ENCODE measurements at regions not wholly inside any gene's neighbourhood (a gene's known extent, or its start where the extent isn't known, plus 50 kb on each side); places are given as distances from the start of the nearest gene placed in this dataset.

DNA sequence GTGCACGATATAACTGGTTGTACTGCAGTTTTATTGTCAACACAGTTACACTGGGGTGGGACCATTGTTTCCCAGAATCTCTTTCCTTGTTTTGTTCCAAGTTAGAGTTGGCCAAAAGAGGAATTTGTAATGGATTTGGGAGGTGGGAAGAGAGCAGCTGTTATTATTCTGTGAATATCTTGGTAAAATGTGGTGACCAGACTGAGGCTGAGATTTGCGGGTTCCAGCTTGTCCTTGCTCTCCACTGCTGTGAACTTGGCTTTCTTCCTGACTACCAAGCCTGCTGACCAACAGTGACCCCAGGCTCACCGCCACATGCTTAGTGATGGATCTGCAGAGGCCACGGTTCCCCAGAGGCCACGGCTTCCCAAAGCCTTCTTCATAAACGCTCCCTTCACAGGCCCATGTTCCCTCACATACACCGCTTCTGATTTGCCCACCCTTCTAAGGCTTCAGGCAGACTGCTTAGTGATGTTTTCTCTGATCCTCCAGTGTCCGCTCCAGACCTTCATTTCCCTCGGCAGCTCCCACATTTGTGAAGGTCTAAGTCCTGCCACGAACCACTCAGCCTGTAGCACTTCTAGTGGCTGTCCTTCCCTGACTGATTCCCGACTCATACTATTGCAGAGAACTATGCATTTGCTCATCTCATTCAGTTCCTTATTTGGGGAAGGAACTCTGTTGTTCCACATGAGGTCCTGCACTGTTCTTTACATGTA, 525.5 kb upstream of the RGMA start:
- DNase-seq: no peak

DNA sequence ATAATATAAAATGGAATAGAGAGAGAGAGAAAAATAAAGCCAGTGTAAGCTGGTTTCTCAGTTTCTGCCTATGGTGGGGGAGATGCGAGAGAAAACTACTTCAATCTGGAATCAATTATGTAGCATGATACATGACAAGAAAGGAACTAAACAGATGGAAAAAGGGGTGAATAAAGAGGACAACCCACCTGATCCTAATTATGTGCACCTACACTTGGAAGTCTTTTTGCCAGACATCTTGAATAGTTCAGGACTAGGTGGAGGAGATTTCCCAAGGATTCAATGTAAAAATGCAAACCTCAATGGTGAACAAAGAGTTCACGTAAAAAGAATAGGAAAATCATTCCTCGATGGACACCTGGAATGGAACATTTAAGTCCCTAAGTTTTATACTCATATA, 524.4 kb upstream of the RGMA start:
- DNase-seq: no peak

DNA sequence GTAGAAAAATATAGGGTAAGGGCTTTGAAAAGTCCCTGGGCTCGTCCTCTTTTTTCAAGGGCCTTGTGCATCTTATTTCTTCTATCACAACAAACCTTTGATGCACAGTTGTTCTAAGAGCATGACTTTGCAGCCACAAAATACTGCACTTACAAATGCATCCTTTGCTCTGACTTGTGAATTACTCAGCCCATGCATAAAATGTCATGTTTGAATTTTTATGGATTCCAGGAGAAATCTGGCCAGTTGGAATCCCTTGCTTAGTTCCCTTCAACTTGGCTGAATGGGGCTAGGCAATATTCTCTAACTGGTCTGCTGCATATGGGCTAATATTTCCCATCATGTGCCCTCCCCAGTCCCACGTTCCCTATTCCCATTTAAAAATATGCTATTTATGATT, 523.9 kb upstream of the RGMA start:
- DNase-seq: no peak

DNA sequence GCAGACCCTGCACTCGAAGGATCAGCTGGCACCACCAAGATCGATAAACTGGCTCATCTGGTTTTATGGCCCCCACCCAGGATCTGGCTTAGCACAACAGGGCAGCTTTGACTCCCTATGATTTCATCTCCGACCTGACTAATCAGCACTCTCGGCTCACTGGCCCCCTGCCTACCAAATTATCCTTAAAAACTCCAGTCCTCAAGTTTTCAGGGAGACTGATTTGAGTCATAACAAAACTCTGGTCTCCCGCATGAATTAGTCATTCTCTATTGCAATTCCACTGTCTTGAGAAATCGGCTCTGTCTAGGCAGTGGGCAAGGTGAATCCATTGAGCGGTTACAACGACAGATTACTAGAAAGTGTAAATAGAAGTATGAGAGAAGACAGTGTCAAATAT, 521.9 kb upstream of the RGMA start:
- no peak for DNase-seq

DNA sequence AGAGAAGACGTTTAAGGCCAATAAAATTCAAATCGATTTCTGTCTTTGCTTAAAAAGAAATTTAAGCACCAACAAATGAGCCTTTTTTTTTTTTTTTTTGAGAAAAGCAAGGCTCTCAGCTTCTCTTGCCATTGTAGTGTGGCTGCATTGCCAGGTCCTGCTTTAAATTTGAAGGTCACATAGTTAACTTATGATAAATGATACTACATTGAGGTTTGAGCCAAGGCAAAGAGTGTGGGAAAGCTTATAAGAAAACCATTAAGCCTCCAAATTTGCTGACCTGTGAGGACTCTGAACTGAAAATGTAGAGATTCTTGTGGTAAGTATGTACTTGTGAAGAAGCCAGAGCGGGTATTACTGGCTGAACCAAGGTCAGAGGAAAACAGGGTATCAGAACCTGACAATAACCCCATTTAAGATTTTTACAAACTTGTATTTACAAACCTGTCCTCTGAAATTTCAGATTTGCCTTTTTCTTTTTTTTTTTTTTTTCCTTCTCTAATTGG, 519.7 kb upstream of the RGMA start:
- DNase-seq: no peak

DNA sequence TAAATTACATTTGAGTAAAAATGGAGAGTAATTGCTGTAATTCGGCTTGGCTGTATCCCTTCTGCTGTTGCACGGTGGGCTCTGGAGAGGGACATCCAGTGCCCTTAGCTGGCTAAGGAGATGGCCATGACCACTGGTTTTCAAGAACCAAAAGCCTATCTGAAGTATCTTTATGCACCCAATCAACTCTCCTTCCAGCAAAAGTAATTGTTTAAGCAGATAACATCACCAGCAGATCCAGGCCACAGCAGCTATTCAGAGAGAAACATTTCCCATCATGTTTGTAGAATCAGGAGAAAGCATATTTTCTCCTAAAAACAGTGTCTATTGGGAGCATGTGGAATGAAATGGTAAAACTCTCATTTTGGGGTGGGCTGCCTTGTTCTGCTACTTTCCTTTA, 514.5 kb upstream of the RGMA start:
- no peak for DNase-seq

DNA sequence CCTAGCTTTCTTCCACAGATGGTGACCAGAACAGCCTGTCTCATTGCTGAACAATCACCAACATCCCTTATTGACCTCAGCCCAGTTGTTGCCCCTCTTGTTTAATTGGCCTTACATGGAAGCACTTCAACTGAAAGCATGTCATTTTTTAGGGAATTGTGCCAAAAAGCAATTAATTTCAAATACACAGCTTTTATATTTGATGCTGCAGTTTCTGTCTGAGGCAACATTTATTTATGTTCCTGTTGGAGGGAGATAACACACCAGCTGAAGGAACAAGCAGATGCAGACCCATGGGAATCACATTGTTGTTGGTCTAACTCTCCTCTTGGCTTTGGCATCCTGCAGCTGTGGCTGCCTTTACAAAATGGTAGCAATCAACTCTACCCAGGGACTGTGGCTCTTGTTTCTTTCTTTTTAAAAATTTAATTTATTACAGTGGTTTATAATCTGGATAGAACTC, 498.1 kb upstream of the RGMA start:
- no peak for DNase-seq

DNA sequence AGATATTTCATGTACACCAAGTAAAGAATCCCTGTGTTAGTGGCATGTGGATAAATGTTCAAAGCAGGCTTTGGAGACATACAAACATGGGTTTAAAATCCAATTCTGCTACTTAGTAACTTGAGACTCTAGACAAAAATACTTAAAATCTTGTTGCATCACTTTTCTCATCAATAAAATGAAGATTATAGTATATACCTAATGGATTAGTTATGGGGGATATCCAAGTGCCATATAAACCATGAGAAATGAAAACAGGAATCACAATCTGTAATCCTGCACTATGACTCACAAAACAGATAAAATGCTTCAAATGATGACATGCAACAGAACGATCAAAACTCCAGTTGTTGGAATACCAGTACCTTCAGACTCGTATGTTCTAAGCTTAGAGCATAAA, 496.0 kb upstream of the RGMA start:
- no peak for DNase-seq

DNA sequence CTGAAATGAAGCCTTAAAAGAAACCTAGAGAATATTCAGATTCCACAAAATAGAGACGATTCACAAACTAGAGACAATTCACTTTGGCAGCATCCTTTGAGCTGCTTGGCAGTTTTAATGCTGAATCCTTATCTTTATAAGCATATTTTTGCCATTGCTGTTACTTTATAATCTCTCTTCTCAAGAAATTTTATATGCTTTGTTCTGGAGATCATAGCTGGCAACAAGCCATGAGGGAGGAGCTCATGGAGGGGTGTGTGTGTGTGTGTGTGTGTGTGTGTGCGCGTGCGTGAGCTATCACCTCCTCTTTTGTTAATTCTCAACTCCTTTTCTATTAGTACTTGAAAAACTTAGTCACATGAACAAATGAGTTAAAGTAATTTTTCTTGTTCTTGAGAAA, 495.0 kb upstream of the RGMA start:
- DNase-seq: no peak

DNA sequence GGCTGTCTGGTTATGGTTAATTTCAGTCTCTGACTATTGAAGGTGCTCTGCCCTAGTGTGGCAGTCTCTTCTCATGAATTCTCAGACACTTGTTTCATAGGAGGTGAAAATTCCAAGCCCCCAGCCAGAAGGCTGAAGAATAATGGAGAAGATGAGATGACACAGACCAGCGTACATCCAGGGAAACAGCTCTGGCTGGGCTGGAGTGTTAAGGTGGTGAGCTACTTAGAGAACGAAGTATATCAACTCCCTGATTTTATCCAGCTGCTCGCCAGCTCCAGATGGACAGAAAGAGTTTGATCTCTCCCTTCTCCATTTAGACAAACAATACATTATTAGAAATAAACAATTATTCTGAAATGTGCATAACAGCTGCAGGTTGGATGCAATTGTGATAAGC, 494.5 kb upstream of the RGMA start:
- DNase-seq: no peak

DNA sequence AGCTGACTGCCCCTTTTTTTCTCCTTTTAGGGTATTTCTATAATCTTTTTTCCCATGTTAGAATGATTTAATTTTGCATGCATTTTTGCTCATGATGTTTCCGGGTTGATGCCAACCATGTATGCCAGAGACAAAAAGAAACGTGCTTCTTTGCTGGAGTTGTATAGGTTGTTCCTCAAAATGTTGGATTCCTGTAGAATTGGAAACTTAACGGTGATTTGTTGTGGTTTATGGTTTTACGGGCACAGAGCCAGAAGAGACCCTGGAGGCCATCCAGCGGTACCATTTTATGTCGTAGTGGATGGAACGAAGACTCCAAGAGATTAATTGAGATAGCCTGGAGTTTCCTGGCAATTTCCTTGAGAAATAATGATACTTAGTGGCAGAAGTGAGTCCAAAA, 481.5 kb upstream of the RGMA start:
- no peak for DNase-seq

DNA sequence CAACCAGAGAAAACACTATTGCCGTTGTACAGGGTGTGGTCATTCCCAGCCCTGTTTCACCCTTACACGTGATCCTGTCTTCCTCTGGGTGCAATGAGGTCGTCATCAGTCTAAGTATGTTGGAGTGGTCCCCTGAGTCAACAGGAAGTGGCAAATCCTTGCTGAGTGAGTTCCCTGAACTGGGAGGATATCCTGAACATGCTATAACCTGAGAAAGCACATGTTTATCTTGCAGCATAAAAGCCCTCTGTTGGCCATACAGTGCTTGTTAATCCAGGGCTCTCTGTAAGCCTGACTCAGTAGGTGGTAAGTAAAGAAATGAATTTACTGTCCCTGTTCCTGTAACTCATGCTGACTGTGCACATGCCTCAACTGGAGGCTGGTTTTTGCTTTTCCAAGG, 477.8 kb upstream of the RGMA start:
- DNase-seq: no peak

DNA sequence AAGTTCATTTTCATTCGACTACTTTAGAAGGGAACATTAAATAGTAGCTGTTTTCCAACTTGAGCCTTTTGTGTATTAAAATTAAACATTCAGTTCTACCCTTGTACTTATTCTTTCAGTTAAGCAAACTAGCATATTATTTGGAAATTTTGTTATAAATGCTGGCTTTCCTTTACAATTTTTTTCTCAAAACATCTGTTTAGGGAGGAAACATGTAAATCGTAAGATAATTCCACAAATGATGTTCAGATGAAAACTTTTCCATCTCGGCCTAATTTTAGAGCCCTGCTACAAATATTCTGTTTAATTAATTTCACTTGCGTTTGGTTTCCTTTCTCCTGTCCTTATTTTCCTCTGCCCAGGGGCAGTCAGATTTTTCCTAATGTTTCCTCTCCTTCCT, 476.2 kb upstream of the RGMA start:
- DNase-seq: no peak

DNA sequence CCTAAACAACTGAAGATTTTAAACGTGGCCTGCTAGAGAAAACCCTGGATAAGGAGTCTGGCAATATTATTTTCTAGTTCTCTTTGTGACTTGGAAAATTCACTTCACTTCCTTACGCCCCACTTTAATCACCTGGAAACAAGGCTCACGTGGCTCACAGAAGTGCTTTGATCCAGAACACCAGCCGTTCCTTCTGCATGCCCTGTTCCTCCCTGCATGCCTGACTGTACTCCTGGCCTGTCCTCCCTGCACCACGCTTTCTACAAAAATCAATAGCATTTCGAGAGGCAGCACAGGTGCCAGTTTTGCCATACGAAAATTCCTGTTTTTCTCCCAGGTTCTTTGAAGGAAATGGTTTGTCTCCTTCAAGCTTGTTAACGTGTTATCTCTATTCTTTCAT, 474.2 kb upstream of the RGMA start:
- DNase-seq: no peak

DNA sequence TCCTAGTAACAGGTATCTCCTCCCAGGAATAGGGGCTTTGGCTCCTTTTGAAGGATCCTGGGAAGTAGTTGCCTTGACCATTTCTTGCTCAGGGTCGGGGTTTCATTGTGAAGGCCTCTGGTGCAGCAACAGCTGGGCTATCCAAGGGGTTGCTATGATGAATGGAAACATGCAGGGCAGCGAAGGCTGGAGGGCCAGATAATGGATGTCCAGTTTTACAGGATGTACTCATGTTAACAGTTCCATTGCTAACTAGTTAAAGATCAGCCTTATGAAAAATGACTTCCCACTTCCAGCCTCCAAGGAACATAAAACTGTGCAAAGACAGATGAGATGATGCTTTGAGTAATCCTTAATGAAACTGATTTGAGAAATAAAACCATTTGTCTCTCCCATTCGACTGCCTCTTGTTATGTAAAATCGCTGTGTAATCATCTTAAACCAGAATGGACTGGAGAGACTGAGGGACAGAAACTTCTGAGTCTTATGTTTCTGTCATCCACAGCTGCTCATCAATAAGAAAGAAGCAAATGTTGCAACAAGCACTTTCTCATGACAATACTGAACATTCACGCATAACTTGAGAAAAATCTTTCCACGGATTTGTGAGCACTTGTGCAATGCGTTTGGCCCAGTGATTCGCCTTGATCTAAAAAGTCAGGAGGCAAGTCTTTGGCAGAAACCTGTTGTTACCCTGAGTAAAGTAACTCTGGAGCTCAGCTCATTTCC, 473.5 kb upstream of the RGMA start:
- no peak for DNase-seq

DNA sequence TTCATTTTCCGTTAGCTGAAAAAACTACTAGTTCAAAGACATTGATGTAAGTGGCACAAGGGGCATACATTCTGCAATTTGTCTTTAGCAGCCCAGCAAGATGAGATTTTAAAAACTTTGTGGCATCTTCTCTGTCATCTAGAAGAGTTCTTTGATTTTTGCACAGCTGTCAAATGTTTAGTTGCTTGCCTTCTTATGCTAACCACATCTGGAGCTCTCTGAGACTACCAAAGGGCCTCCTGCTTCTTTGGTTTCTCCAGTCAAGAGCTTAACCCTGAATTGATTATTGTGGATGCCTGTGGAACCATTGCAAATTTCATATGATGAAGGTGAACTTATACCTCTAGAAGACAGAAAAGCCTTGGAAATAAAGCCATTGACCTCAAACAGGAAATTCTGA, 468.7 kb upstream of the RGMA start:
- no peak for DNase-seq

DNA sequence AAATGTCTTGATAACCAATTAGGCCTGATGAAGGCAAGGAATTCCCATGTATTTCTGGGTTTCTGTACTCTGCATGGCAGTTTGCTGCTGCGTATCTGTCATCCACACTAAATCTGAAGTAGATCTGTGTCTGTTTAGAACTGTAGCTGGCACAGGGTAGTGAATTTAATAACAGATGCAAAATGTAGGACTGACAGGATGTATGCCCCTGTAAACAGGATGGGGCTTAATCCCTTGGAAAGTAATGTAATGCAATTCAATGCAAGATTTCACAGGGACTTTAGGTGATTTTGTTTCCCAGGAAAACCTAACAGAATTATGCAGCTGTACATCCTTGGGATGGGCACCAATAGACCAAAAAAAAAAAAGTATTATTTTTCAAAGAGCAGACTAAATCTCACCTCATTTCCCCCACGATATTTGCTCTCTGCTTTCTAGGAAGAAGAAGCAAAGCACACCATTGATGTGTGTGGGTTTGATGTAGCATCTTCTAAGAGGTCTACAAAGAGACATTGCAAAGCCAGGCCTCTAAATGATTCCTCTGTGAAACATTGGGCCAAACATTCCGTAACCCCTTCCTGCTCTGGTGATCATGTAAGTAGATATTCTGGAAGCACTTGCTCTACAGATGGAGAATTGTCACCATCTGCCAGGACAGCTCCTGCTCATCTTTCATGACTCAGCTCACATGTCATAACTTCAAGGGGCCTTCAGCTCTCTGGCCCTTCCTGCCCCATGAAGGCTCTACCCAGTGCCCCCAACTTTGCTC, 464.3 kb upstream of the RGMA start:
- DNase-seq: no peak

DNA sequence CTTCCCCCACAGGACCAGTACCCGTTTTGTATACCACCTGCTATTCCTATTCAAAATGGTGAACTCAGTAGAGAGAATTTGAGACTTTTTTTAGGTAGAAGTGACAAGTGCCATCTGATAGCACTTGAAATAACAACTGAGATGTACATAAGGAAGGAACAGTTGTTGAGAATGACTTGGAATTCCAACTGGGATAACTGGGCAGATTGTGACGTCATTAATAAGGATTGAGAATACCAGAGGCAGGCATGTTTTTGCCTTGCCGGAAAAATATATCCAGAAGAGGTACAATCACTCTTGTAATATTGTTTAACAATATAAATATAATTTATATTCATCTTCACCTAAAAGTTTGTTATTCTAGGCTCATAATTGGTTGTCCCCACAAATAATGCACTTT, 454.1 kb upstream of the RGMA start:
- no peak for DNase-seq

DNA sequence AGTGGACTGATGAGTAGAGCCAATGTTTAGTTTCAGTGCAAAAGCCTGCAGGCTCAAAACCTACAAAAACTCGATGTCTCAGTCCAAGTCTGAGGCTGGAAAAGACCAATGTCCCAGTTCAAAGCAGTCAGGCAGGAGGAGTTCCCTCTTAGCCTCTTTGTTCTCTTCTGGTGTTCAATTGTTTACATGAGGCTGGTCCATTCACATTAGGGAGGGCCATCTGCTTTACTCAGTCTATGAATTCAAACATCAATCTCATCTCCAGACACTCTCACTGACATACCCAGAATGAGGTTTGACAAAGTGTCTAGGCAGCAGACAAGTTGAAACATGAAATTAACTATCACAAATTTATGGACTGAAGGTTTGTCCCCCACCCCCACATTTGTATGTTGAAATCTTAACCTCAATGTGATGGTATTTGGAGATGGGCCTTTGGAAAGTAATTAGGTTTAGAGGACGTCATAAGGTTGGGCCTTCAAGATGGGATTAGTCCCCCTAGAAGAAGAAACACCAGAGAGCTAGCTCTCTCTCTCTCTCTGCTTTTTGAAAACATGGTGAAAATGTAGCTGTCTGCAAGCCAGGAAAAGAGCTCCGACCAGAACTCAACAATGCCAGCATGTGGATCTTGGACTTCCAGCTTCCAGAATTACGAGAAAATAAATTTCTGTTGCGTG, 438.5 kb upstream of the RGMA start:
- no peak for DNase-seq

DNA sequence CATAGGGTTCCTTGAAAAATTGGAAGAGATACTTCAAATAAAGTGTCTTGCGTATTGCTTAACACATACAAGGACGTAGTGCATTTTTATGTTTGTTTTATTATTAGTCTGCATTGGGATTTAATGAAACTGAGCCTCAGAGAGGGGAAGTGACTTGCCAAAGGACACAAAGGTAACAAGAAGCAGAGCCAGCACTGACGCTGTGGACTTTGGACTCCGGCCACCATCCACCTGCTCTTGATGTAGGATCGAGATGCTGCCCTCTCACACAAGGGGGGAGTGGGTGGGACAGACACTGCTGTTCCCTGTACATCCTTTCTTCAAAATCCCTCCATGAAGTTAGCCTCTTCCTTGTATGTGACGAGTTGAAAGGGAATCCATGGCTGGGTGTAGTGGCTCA, 435.4 kb upstream of the RGMA start:
- DNase-seq: no peak

DNA sequence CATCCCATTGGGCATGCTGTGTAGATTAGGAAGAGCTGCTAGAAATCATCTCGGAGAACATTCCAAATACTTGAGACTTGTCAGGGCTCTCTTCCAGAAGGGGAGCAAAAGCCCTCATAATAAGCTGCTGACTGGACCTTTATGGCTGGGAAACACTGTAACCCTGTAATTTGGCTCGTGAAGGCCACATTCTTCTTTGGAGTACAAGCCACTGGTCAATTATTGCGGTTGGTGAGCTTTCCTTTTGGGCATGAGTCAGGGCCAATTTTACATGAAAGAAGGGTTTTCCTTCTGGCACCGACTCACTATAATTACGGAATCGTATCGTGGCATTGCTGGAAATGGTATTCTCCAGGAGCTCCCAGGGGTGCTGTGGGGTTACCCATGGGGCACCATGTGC, 434.5 kb upstream of the RGMA start:
- DNase-seq: no peak

DNA sequence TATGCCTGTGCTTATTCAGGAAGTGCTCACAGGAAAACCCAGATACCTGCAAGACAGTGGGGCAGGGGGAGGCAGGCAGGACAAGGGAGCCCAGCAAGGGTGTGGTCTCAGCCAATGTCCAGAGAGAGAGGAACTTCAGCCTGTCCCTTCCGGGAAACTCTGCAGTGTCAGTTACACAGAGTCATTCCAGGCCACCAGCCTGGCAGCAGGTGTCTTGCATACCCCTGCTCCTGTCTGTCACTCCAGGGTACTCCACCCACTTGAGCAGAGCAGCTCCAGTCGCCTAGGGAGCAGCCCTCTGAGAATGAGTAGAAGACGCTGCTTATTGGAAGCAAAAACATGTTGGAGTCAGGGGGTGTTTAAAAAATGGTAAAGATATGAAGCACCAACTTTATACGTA, 431.2 kb upstream of the RGMA start:
- DNase-seq: no peak

DNA sequence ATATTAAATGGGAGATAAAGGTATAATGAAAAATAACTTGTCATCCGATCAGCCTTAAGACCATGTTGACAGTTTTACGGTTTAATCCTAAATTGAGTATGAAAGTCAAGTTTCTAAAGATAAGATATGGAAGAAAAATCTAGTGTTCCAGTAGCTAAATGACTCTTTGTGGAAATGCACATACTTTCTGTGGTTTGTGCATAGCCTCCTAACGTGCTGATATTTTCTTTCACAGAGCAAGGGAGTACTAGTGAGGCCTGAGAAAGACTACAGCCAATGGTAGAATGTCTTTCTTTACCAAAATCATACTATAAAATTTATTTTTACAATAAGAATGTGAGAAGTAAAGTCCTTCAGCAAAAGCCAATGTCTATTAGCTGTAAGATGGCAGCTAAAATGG, 430.6 kb upstream of the RGMA start:
- no peak for DNase-seq
